LNCaP clone FGC (cell line): ENCODE measurements at regions not wholly inside any gene's neighbourhood (a gene's known extent, or its start where the extent isn't known, plus 50 kb on each side); places are given as distances from the start of the nearest gene placed in this dataset.

ENCODE experiments used
- DNase-seq: peaks from one replicate; pipeline ENCODE4 v3.0.0-alpha.2; 2011; ENCODE audit warnings: low read depth
- H3K4me3 ChIP-seq: 2 replicates; pipeline ENCODE4 v1.5.1; 2011; ENCODE audit warnings: mild to moderate bottlenecking, low read depth, low read length, control low read depth
- CTCF ChIP-seq: IDR thresholded peaks from 2 replicates; pipeline ENCODE4 v1.5.1; 2012; ENCODE audit warnings: mild to moderate bottlenecking; ENCODE audit not compliant: control insufficient read depth, insufficient read depth; ENCODE audit errors: extremely low read depth

GRCh38 chr5:158121678-158122077 lies 262.7 kb upstream of the CLINT1 start:
- H3K4me3 ChIP-seq = no peak overlapping the region
- DNase-seq = no peak
- no peak for TF ChIP-seq CTCF

GRCh38 chr5:158120760-158121159 lies 261.8 kb upstream of the CLINT1 start:
- no peak overlapping the region for H3K4me3 ChIP-seq
- no peak for TF ChIP-seq CTCF

GRCh38 chr5:158119961-158120723 lies 261.2 kb upstream of the CLINT1 start:
- no peak for DNase-seq
- no peak for TF ChIP-seq CTCF
- H3K4me3 ChIP-seq = no peak overlapping the region

More at GRCh38 chr5:158120760-158121159, 261.8 kb upstream of the CLINT1 start:
- DNase-seq = no peak

GRCh38 chr5:158117467-158118160 lies 258.7 kb upstream of the CLINT1 start:
- DNase-seq = no peak
- no peak for TF ChIP-seq CTCF
- H3K4me3 ChIP-seq = no peak overlapping the region

GRCh38 chr5:158116965-158117364 lies 258.0 kb upstream of the CLINT1 start:
- DNase-seq = no peak
- no peak for TF ChIP-seq CTCF
- no peak overlapping the region for H3K4me3 ChIP-seq

- no peak for DNase-seq
- no peak for TF ChIP-seq CTCF
- H3K4me3 ChIP-seq = no peak overlapping the region
Observed at GRCh38 chr5:158115468-158115867, 256.5 kb upstream of the CLINT1 start.
